AG04450 (cell line): ENCODE measurements at regions not wholly inside any gene's neighbourhood (a gene's known extent, or its start where the extent isn't known, plus 50 kb on each side); places are given as distances from the start of the nearest gene placed in this dataset.

Experiments
- CTCF ChIA-PET: fragments of 300-600, 350-600 bp; formaldehyde crosslinking; extraction: SDS; loops from one replicate; lab custom pipeline; 2022; ENCODE audit warnings: antibody characterized with exemption, inconsistent platforms; lab: Charles Lee
- POLR2A ChIA-PET: fragments of 350-600 bp; formaldehyde crosslinking; extraction: SDS; loops from one replicate; lab custom pipeline; 2021; ENCODE audit warnings: antibody characterized with exemption, inconsistent platforms; lab: Yijun Ruan, JAX
- DNase-seq: peaks from one replicate; pipeline ENCODE4 v3.0.0-alpha.2; 2011; ENCODE audit warnings: low read depth, low spot score
- H3K27ac ChIP-seq: one replicate; pipeline ENCODE4 v1.5.1; 2012; ENCODE audit warnings: low read depth, low read length, control low read depth
- H3K27me3 ChIP-seq: one replicate; pipeline ENCODE4 v1.6.0; 2012; ENCODE audit warnings: low read length; ENCODE audit not compliant: control insufficient read depth, insufficient read depth
- H3K4me3 ChIP-seq: 2 replicates; pipeline ENCODE4 v1.5.1; 2011; ENCODE audit warnings: mild to moderate bottlenecking, low read depth, low read length, control low read depth
- H3K9me3 ChIP-seq: 2 replicates; pipeline ENCODE4 v1.5.1; 2012; ENCODE audit warnings: low read length; ENCODE audit not compliant: control insufficient read depth, insufficient read depth
- TF ChIP-seq, protein P1 (sequence below): IDR thresholded peaks from 2 replicates; pipeline ENCODE4 v1.5.1; 2011; ENCODE audit warnings: low read depth, low read length, control low read depth, inconsistent platforms

GRCh38 chr10:130778166-130778545 lies 533.4 kb downstream of the TCERG1L start:
- TF ChIP-seq, protein P1, sequence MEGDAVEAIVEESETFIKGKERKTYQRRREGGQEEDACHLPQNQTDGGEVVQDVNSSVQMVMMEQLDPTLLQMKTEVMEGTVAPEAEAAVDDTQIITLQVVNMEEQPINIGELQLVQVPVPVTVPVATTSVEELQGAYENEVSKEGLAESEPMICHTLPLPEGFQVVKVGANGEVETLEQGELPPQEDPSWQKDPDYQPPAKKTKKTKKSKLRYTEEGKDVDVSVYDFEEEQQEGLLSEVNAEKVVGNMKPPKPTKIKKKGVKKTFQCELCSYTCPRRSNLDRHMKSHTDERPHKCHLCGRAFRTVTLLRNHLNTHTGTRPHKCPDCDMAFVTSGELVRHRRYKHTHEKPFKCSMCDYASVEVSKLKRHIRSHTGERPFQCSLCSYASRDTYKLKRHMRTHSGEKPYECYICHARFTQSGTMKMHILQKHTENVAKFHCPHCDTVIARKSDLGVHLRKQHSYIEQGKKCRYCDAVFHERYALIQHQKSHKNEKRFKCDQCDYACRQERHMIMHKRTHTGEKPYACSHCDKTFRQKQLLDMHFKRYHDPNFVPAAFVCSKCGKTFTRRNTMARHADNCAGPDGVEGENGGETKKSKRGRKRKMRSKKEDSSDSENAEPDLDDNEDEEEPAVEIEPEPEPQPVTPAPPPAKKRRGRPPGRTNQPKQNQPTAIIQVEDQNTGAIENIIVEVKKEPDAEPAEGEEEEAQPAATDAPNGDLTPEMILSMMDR: no peak
- Histone ChIP-seq H3K4me3 (no peak overlapping the region), H3K27ac (no peak overlapping the region), H3K9me3 (peaks cover 75% of the 10 kb centered on the region), H3K27me3 (no peaks in the 10 kb centered on the region)
- ChIA-PET CTCF (no interaction called here), POLR2A (no interaction called here)
- no peak for DNase-seq

- Histone ChIP-seq H3K9me3 (peaks cover 85% of the 10 kb centered on the region), H3K27me3 (no peaks in the 10 kb centered on the region), H3K4me3 (no peak overlapping the region), H3K27ac (no peak overlapping the region)
- TF ChIP-seq, protein P1: no peak
- POLR2A ChIA-PET: no interaction called here
- no peak for DNase-seq
- CTCF ChIA-PET: no interaction called here
Measured at GRCh38 chr10:130780763-130781162, 530.8 kb downstream of the TCERG1L start.

- Histone ChIP-seq H3K9me3 (peaks cover 85% of the 10 kb centered on the region), H3K4me3 (no peak overlapping the region), H3K27me3 (no peaks in the 10 kb centered on the region), H3K27ac (no peak overlapping the region)
- CTCF ChIA-PET: no interaction called here
- POLR2A ChIA-PET: no interaction called here
- no peak for DNase-seq
- TF ChIP-seq, protein P1: no peak
Measured at GRCh38 chr10:130781206-130781605, 530.3 kb downstream of the TCERG1L start.

- Histone ChIP-seq H3K9me3 (peaks cover 87% of the 10 kb centered on the region), H3K4me3 (no peak overlapping the region), H3K27me3 (no peaks in the 10 kb centered on the region), H3K27ac (no peak overlapping the region)
- DNase-seq: no peak
- ChIA-PET POLR2A (no interaction called here), CTCF (no interaction called here)
- TF ChIP-seq, protein P1: no peak
Measured at GRCh38 chr10:130781623-130782022, 529.9 kb downstream of the TCERG1L start.

DNA sequence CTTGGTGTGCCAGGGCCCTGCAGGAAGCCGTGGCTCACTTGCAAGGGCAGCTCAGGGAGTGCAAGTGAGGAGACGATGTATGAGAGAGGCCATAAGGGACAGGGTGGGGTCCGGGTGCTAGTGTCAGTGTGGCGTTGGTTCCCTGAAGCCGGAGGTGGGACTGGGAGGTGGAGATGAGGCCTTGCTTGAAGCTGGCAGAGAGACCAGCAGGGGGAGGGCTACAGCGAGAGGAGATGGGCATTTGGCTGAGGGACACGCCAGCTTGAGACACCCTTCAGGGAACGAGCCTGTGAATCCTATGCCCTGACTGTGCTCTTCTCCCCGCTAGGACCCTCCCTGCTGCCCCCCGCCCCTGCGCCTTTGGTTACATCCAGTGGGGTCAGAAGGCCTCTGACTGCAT lies 529.1 kb downstream of the TCERG1L start:
- Histone ChIP-seq H3K27me3 (no peaks in the 10 kb centered on the region), H3K9me3 (peaks cover 83% of the 10 kb centered on the region), H3K27ac (no peak overlapping the region), H3K4me3 (no peak overlapping the region)
- TF ChIP-seq, protein P1: no peak
- no peak for DNase-seq
- ChIA-PET CTCF (no interaction called here), POLR2A (no interaction called here)
